ENCODE measurements at regions not wholly inside any gene's neighbourhood (a gene's known extent, or its start where the extent isn't known, plus 50 kb on each side); places are given as distances from the start of the nearest gene placed in this dataset.
A peak's percentile ranks its signal among the peaks of the same experiment; 100 is the strongest.
"Not testable (repeated sequence)": the region's sequence is repeated elsewhere in the genome, so short reads cannot be mapped to it uniquely, and the experiment has no call there.

GRCh38 chrX:19172741-19173140, 50.5 kb upstream of the ADGRG2 start:
- no peak for DNase-seq (ENCODE audit: low read depth)

DNA sequence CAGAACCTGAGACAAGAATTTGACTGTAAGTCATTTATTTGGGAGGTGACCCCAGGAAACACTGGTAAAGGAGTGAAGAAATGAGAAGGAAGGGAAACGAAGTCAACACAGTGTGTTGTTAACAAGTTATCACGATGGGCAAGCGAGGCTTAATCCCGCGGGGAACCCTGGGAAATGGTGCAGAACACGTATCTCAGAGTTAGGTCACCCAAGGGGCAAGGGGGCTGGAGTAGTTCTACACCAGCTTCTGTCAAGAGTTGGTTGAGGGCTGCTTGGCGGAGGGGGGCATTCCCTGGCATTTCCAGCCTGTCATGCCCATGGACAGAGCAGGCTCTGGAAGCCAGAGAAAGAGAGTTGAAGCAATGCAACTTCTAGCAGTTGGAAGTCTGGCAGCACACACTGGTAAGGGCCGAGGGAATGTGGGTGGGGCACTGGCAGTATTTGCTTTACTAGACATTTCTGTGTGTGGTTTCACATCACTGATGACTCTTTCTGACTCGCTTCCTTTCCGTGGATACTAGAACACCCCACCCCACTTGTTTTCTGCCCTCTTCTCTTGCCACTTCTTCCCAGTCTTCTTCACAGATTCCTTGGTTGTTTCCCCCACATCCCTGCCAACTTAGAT, 52.2 kb upstream of the ADGRG2 start:
- peak; percentile 31 for DNase-seq (ENCODE audit: low read depth)

GRCh38 chrX:19176901-19177630, 54.8 kb upstream of the ADGRG2 start:
- DNase-seq (ENCODE audit: low read depth), result no peak

GRCh38 chrX:19177721-19178120, 55.5 kb upstream of the ADGRG2 start:
- no peak for DNase-seq (ENCODE audit: low read depth)

DNA sequence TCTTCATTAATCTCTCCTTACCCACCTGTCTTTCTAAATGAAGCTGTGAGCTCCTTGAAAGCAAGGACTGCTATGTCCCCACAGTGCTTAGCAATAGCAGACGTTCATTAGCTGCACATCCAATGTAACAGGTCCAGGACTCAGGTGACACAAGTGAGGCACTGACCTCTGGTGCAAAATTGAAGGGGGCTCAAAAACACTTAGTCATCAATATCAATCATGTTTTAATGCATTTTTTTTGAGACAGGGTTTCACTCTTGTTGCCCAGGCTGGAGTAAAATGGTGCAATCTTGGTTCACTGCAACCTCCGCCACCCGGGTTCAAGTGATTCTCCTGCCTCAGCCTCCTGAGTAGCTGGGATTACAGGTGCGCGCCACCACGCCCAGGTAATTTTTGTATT, 56.1 kb upstream of the ADGRG2 start:
- DNase-seq (ENCODE audit: low read depth), result no peak

- DNase-seq (ENCODE audit: low read depth), result no peak
Measured at GRCh38 chrX:19179389-19179788, 57.1 kb upstream of the ADGRG2 start.

- no peak for DNase-seq (ENCODE audit: low read depth)
Measured at GRCh38 chrX:19181345-19181744, 59.1 kb upstream of the ADGRG2 start.

GRCh38 chrX:19182785-19183184, 60.5 kb upstream of the ADGRG2 start:
- no peak for DNase-seq (ENCODE audit: low read depth)

DNA sequence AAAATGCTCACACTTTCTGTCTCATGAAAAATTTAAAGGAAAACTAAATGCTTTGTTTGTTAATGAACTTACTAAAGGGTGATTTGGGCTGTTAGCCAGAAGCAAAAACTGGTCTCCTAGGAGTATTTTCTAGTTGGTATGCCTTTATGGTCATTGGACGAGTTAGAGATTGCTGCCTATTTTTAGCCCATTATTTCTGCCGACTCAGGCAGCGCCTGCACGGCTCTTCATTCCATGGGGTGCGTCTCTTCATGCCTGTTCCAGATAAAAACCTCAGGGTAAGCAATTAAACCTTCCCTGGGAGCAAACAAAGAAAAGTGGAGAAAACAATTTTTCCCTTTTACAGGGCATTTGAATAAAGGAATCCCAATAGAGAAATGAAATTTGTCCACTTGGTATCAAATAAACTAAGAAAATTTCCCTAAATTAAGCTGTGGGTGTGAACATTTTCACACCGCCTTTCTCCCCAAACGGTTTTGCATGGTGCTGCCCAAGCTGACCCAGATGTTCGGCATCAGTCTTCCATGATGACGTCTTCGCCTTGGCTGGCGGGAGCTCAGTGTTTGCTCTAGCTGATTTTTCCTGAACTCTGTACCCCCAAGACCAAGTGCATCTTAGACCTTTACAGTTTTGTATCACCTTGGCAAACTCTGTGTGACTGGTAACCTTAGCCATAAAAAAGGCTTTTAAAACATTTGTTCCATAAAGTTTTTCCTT, 61.7 kb upstream of the ADGRG2 start:
- no peak for DNase-seq (ENCODE audit: low read depth)

DNA sequence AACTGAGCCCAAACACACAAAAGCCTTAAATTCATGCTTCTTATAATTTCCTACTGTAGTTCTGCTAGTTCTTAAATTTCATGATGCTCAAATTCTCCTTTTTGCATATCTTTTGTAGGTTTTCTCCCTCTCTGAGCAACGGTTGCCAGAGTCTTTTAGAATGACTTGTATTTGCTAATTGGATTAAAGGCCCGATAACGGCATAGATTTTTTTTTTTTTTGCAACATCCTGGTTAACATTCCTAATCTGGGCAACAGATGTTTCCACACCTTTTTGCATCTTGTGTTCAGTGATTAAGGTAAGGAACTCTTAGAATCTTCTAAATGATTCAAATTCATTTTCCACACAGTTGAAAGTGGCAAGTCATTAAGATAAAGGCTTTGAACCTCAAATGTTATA, 66.3 kb upstream of the ADGRG2 start:
- no peak for DNase-seq (ENCODE audit: low read depth)

GRCh38 chrX:19190902-19191301, 68.6 kb upstream of the ADGRG2 start:
- DNase-seq (ENCODE audit: low read depth), result no peak

- no peak for DNase-seq (ENCODE audit: low read depth)
Measured at GRCh38 chrX:19193565-19193964, 71.3 kb upstream of the ADGRG2 start.

GRCh38 chrX:19194285-19195242, 72.3 kb upstream of the ADGRG2 start:
- no peak for DNase-seq (ENCODE audit: low read depth)

DNA sequence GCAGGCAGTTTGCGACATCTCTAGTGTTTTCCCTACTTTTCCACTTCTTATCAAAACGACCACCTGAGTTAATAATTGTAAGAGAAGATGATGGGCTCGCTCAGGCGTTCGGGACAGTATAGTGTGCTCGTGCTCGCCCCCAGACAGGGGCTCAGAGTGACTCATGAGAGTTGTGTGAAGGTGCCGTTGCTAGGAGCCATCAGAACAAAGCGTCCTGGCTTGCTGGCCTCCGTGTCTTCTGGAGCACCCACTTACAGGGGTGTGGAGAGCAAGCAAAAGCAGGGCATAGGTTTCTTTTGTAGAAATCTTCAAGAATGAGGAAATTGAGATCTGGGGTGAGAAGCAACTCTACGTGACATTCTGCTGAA, 73.0 kb upstream of the ADGRG2 start:
- DNase-seq (ENCODE audit: low read depth), result no peak

DNA sequence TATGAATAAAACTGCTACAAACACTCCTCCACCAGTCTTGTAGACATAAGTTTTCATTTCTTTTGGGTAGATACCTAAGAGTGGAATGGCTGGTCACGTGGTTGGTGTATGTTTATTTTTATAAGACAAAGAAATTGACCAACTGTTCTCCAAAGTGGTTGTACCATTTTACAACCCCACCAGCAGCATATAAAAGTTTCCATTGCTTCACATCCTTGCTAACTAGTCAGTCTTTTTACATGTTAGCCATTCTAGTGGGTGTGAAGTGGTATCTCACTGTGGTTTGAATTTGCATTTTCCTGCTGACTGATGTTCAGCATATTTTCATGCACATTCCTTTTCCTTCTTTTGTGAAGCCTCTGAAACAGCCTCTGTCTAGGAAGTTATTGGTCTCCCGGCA, 76.2 kb upstream of the ADGRG2 start:
- DNase-seq (ENCODE audit: low read depth), result no peak

DNA sequence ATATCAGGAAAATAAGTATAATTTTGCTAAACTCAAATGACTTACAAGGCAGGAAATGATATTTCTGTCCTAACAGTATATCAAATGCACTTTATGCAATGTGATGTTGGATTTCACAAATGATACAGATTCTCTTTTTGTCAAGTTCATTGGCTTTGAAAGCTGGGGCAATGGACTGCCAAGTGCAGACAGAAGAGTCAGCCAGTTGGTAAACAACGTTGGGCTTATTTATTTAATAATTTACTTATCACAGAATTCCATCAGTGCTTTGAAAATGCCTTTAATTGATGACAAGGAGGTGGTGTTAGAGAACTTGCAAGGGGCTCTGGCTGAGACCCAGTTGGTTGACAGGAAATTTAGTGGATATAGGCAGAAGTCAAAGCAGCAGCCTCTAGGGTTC, 79.9 kb upstream of the ADGRG2 start:
- no peak for DNase-seq (ENCODE audit: low read depth)

GRCh38 chrX:19204636-19205035, 82.4 kb upstream of the ADGRG2 start:
- no peak for DNase-seq (ENCODE audit: low read depth)

DNA sequence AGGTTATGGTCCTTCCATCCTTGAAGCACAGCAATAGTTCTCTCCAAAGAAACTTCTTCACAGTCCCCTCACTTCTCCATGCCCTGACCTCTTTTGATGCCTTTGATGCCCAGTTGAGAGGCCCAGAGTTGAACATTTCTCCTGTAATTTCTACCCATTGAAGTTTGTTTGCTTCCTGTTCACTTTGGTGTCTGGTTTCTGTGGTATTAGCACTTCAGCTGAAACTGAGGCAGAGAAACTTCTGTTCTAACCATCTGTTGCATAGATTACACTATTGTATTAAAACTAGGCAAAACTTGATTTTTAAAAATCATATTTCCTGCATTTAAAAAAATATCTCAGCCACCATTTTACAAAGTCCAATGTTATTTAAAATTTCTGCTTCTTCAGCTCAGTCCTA, 89.8 kb upstream of the ADGRG2 start:
- DNase-seq (ENCODE audit: low read depth), result no peak

DNA sequence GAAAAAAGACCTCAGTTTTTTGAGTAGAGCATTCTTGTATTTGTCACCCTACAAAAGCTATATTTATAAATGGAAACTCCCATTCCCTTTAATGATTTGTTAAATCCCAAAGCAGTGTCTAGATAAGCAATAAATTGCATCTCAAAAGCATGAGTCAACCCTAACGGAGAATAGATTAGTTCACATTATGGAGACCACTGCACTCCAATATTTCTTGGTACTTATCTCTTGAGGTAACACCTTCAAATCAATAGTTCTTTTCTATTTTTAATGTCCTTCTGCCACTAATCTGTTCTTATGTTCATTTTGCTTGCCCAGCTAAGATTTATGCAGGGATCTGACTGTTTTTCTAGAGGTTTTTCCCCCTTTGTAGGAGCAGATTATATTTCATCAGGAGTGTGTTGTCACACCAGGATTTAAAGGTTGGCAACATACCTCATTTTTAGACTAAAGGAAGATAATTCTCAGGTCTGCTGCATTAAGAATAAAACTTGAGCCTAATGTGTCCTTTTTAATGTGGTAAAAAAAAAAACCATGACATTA, 91.4 kb upstream of the ADGRG2 start:
- no peak for DNase-seq (ENCODE audit: low read depth)

GRCh38 chrX:19214311-19214710, 92.0 kb upstream of the ADGRG2 start:
- no peak for DNase-seq (ENCODE audit: low read depth)

GRCh38 chrX:19225909-19226308, 103.6 kb upstream of the ADGRG2 start:
- DNase-seq (ENCODE audit: low read depth), result no peak

DNA sequence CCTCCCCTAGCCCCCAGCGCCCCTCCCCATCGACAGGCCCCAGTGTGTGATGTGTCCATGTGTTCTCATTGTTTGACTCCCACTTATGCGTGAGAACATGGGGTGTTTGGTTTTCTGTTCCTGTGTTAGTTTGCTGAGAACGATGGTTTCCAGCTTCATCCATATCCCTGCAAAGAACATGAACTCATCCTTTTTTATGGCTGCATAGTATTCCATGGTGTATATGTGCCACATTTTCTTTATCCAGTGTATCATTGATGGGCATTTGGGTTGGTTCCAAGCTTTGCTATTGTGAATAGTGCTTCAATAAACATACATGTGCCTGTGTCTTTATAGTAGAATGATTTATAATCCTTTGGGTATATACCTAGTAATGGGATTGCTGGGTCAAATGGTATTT, 107.6 kb upstream of the ADGRG2 start:
- DNase-seq (ENCODE audit: low read depth), result not testable (repeated sequence)

Measured in iris pigment epithelial cell (primary cell).